NB4 (cell line): ENCODE measurements at regions not wholly inside any gene's neighbourhood (a gene's known extent, or its start where the extent isn't known, plus 50 kb on each side); places are given as distances from the start of the nearest gene placed in this dataset.

Source experiments
- DNase-seq: peaks from one replicate; pipeline ENCODE4 v3.0.0; 2010; ENCODE audit warnings: low read depth
- H3K4me3 ChIP-seq: one replicate; pipeline ENCODE4 v1.5.1; 2011; ENCODE audit warnings: mild to moderate bottlenecking, low read depth, low read length, moderate library complexity
- MYC ChIP-seq: IDR thresholded peaks from 2 replicates; pipeline ENCODE4 v1.6.1; 2011; ENCODE audit warnings: low read depth, low read length
- POLR2A ChIP-seq: IDR thresholded peaks from 2 replicates; pipeline ENCODE4 v1.6.1; 2011; ENCODE audit warnings: mild to moderate bottlenecking; ENCODE audit not compliant: insufficient read length; ENCODE audit errors: extremely low read depth
- TF ChIP-seq, protein P1 (sequence below): IDR thresholded peaks from one replicate; pipeline ENCODE4 v1.5.1; 2012; ENCODE audit warnings: low read depth, low read length
- TF ChIP-seq, protein P2 (sequence below): IDR thresholded peaks from 2 replicates; pipeline ENCODE4 v1.6.1; 2011; ENCODE audit warnings: low read depth, low read length

DNA sequence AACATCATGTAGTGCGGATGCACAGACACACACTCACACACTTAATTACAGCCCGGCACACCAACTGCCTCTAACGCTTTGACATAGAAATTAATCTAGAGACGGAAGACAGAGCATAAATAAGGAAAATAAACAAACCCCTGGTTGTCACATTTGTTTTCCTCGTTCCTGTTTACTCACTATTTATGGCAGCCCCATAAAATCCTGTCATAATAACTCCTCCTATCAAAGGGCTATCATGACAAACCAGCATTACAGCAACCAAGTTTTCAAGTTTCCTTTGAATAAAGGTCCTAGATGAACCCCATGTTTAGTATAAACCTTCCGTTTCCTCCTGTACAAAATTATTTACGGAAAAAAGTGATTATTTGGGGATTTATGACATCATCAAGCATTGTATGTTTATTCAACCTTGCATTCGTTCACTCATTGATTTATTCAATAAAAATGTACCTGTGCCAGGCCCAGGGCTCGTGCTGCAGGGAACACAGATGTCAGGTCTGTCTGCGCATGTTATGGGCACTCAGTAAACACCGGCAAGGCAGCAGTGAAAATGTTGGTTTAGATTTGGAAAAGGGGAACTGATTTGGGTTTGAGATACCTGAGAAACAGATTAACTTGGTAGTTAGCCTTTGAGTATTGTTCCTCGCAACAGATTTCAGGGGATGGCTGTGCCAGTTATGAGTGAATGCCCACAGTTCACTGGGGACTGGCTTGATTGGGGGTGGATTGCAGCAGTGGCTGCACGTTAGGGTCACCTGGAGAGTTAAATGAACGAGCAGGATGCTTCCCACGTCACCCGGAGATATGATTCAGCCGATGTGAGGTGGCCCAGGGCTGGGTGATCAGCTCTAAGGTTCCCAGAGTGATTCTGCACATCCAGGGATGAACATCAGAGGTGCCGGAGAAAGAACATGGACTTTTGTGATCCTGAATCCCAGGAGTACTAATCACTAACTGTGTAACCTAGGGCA lies 295.3 kb upstream of the FOXQ1 start:
- TF ChIP-seq, protein P1, sequence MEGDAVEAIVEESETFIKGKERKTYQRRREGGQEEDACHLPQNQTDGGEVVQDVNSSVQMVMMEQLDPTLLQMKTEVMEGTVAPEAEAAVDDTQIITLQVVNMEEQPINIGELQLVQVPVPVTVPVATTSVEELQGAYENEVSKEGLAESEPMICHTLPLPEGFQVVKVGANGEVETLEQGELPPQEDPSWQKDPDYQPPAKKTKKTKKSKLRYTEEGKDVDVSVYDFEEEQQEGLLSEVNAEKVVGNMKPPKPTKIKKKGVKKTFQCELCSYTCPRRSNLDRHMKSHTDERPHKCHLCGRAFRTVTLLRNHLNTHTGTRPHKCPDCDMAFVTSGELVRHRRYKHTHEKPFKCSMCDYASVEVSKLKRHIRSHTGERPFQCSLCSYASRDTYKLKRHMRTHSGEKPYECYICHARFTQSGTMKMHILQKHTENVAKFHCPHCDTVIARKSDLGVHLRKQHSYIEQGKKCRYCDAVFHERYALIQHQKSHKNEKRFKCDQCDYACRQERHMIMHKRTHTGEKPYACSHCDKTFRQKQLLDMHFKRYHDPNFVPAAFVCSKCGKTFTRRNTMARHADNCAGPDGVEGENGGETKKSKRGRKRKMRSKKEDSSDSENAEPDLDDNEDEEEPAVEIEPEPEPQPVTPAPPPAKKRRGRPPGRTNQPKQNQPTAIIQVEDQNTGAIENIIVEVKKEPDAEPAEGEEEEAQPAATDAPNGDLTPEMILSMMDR: no peak
- TF ChIP-seq POLR2A (no peak), MYC (no peak)
- TF ChIP-seq, protein P2, sequence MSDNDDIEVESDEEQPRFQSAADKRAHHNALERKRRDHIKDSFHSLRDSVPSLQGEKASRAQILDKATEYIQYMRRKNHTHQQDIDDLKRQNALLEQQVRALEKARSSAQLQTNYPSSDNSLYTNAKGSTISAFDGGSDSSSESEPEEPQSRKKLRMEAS: no peak
- no peak for DNase-seq
- H3K4me3 ChIP-seq: no peak overlapping the region

DNA sequence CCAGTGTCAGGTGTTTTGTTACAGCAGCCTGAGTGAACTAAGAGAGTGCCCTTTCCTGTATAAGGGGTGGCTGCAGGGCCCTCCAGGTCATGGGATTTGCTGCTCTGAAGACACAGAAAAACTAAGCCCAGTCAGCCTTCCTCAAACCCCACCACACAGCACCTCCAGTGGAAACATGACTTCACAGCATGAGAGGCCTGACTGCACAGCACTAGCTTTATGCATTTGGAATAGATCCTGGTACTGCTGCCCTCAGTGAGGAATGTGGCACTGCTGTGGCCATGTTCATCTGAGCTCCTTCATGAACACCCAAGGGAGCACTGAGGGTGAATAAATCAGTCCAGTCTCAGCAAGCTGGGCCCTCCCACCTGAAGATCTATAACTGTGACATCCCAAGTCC lies 296.1 kb upstream of the FOXQ1 start:
- H3K4me3 ChIP-seq: no peak overlapping the region
- peak; percentile 16 for DNase-seq
- TF ChIP-seq, protein P1: peak; percentile 11
- TF ChIP-seq MYC (no peak), POLR2A (no peak)

DNA sequence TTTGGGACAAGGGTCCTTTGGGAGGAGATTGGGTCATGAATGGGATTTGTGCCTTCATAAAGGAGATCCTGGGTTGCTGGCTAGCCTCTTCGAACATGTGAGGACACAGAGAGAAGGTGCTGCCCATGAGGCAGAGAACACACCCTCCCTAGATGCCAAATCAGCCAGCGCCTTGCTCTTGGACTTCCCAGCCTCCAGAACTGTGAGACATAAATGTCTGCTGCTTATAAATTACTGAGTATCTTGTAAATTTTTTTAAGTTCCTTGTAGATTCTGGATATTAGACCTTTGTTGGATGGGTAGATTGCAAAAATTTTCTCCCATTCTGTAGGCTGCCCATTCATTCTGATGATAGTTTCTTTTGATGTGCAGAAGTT lies 297.5 kb upstream of the FOXQ1 start:
- TF ChIP-seq, protein P1: no peak
- TF ChIP-seq POLR2A: no peak
- no peak for TF ChIP-seq MYC
- TF ChIP-seq, protein P2: no peak
- DNase-seq: no peak
- H3K4me3 ChIP-seq: no peak overlapping the region

DNA sequence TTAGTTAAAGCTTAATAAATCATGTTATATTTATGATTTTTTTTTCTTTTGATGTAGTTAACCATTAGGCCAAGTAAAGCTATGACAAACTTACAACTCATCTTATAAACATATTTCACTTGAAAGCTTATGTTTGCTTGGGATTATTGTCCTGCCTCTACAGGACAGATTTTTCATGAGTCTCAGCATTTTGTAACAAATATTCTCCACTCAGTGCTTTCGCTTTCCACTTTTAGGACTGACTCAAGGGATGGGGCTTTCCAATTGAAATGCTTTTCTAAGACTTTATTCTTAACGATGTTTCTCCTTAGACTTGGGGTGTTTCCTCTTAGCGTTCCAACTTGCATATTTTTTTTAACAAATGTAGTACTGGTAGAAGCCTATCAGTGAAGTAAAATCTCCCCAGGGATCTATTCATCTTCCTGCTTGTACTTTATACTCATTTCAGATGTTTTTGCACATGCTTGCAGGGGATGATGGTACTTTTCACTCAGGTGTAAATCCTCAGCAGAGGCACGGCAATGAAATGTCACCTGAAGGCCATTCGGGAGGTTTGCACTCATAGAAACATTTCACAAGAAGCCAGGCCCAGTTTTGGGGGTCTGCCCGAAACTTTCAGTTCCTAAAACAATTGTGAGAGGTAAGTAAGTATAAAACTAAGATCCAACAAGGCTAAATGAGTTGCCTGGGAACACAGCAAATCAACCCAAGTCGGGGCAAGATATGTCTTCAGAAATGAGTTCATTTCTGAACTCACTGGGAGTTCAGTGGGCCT lies 298.1 kb upstream of the FOXQ1 start:
- DNase-seq: no peak
- H3K4me3 ChIP-seq: no peak overlapping the region
- TF ChIP-seq POLR2A (no peak), MYC (no peak)
- TF ChIP-seq, protein P2: no peak
- TF ChIP-seq, protein P1: no peak

DNA sequence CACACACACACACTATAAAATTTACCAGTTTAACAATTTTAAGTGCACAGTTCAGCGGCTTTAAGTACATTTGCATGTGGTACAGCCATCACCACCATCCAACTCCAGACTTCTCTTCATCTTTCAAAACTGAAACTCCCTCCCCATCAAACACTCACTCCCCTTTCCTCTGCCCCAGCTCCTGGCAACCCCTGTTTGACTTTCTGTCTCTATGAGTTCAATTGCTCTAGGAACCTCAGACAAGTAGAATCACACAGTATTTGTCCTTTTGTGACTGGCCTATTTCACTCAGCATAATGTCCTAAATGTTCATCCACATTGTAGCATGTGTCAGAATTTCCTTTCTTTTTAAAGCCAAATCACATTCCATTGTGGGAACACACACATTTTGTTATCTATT lies 302.8 kb upstream of the FOXQ1 start:
- no peak for TF ChIP-seq POLR2A
- TF ChIP-seq MYC: no peak
- TF ChIP-seq, protein P2: no peak
- TF ChIP-seq, protein P1: no peak
- H3K4me3 ChIP-seq: no peak overlapping the region
- no peak for DNase-seq
